Posterior cingulate gyrus (tissue), 11 donors: ENCODE measurements at regions not wholly inside any gene's neighbourhood (a gene's known extent, or its start where the extent isn't known, plus 50 kb on each side); places are given as distances from the start of the nearest gene placed in this dataset.

Source experiments
- DNase-seq, 10 donors: peaks; one replicate each; pipeline versions ENCODE4 v3.0.0 to v3.0.0-alpha.2; 2020 to 2021; ENCODE audit warnings: mixed read lengths in 3 of 10
- intact Hi-C: fragments of 100-400 bp; cut with DNase I; formaldehyde crosslinking; loops from one replicate; pipeline ENCODE4 v1.15.1; 2023

DNA sequence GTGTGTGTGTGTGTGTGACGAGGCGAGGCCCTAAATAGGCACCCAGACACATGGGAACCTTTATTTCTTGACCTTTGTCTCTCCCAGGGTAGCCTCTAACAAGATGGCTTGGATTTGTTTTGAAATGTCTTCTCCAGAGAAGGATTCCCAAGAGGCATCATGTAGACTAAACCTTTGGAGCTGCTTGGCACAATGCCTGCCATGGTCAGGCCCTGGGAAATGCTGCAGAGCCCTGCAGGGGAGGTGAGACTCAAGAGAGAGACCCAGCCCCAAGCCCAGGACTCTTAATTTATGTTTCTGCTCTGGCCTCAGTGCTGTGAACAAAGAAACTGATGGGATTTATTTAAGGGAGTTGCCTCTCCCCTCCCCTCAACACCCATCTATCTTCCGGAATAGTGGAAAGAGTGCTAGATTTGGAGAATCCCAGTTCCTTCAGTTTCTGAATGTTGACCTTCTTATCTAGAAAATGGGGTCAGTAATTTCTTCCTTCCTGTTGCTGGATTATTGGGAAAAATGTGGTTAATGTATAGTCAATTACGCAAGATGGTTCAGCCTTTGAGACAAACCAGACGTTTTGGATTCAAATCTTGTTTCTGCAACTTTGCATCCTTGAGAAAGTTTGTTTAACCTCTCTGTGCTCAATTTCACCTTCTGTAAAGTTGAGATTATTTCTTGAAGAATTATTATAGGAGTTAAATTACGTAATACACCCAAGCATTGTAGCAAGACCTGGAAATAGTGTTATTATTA, 434.8 kb downstream of the MAFB start:
- intact Hi-C loops, result no loop called here
- DNase-seq, result peak in 1 of 10 donors; percentile 42

DNA sequence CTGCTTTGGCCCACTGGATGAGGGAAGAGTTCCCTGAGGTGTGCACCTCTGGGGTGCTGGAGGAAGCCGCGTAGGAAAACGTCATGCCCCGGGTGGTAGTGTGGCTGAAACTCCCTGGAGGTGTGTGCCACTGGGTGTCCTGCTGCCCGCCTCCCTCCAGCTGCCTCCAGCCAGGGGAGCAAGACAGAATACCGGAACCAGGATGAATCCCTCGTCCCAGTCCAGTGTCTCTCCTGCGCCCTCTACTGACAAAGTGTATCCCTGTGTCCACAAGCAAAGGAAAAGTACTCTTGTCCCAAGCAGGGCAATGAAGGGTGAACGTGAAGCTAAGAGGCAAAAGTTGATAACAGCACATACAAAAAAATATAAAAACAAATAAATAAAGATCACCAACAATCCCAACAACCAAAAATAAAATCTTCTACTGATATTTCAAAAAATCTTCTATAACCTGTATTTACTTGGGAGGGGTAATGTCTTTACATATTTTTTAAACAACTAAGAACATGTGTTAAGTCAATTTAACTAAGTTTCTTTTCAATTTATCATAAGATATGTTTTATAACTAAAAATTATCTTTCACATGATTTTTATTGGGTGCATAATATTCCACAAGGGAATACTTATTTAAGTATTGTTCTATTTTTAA, 437.6 kb downstream of the MAFB start:
- peak in 3 of 10 donors; percentile 12 to 68 (median 39) for DNase-seq
- intact Hi-C loops, result no loop called here

DNA sequence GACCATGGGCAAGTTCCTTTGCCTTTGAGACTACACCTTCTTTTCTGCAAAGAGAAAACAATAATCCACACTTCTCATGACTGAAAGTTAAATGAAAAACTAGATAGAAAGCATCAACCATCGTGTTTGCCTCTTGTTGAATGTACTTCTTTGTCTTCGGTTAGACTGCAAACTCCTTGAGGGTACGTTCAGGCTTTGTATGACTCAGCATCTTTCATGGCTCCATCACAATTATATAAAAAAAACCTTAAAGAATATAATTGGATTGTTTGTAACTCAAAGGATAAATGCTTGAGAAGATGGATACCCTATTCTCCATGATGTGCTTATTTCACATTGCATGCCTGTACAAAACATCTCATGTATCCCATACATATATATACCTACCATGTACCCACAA, 439.2 kb downstream of the MAFB start:
- intact Hi-C loops, result no loop called here
- no peak for DNase-seq

DNA sequence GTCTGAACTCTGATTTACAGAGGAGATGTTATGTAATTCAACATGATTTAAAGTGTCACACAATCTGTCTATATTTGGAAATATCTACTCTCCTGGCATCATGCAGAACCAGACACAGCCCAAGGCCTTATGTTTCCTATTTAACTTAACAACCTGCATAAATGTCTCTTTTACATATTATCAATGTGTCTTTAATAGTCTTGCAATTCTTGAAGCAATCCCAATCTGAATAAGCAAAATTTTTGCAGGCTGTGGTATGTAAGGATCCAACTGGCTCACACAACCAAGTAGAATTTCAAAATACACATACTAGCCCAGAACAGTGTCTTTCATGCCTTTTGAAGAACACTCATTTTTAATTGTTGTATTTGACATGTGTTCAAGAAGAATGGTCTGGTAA, 443.2 kb downstream of the MAFB start:
- intact Hi-C loops, result no loop called here
- no peak for DNase-seq

DNA sequence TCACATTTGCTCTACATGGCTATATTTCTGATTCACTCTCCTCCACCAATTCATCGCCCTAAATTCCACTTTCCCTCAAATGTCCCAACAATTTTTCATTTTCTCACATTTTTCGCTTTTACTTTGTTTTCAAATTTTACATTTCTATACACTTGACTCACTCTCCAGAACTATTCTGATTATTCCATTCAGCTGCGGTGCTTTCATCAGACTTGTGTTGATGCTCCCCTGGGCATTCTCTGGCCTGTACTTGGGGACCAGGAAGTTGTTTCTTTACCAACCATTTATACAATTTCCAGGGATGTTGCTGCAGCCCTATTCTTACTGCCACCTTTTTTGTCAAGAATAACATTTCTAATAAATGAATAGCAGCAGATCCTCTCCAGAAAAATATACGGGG, 444.8 kb downstream of the MAFB start:
- no peak for DNase-seq
- intact Hi-C loops, result no loop called here

DNA sequence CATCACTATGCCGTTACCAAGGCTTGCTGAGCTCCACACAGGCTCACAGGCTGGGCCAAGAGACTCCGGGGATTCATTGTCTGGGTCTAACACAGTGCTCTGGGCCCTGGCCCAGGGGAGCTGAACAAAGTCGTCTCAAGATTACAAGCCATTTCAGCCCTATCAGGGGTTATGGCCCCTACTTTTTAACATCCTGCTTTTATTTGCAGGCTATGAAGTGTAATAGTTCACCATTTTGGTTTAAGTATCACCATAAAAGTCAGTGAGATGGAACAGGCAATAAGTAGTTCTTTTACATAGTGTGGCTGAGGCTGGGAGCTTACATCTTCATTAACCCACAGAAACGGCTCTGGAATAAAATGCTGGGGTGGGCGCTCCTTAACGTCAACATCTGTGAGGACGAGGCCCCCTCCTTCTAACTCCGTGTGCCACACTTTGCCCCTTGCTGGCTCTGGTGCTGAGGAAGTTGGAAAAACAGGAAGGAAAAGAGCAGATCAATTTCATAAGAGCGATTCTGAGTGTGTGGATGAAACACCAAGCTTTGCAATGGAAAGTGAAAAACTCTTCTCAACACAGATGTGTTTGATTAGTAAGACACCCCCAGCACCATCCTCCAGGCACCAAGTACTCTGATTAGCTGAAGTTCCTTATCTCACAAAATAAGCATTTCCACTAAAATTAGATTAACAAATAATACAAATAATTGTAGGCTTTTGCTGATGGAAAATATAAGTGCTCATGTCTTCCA, 447.3 kb downstream of the MAFB start:
- intact Hi-C loops, result no loop called here
- DNase-seq, result no peak

DNA sequence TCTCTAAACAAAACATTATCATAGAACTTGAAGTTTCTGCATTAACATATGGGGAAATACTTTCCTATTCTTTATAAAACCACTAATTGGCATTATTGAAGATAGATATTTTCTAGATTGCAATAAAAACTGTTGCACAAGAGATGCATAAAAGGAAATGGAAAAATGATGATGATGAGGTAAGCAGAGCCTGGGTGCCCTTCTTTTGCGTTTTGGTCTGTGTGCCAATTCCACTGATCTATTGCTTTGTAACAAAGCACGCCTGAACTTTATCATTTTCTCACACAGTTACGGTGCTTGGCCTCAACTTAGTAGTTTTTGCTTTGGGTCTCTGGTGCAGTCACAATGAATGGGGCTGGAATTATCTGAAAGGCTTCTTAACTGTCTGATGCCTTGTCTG, 450.5 kb downstream of the MAFB start:
- no peak for DNase-seq
- intact Hi-C loops, result no loop called here

DNA sequence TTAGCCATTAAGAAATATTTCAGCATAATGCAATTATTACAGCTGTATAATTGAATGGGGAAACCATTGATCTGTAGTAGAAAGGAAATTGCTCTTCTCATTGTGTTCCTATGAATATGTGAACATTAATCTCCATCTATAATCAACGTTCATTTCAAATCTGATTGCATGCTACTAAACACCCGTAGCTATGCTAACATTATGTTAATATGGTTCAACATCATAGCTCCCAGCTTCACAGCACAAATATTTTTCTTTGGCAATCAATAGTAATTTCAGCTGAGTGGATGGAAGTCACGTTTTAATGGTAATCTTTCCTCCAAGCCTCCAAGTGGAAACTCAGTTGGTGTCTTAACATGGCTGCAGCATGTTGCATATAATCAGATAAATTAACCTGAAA, 454.4 kb downstream of the MAFB start:
- intact Hi-C loops, result no loop called here
- no peak for DNase-seq

DNA sequence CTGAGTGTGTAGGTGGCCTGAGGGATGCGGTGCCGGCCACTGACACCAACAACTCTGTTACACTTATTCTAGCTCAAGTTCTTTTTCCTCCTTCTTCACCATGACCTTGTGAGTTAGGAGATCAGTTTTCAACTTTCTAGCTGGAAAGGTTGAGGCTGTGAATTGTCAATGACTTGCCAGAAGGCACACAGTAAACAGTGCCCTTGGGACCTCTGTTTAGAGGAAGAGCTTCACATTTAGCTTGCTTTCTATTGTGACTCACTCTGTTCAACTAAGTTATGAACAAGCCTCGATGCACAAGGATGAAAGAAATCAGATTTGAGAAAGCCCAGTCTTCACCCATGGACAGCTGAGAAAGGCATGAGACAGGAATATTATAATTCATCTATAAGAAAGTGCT, 455.6 kb downstream of the MAFB start:
- no peak for DNase-seq
- intact Hi-C loops, result no loop called here

DNA sequence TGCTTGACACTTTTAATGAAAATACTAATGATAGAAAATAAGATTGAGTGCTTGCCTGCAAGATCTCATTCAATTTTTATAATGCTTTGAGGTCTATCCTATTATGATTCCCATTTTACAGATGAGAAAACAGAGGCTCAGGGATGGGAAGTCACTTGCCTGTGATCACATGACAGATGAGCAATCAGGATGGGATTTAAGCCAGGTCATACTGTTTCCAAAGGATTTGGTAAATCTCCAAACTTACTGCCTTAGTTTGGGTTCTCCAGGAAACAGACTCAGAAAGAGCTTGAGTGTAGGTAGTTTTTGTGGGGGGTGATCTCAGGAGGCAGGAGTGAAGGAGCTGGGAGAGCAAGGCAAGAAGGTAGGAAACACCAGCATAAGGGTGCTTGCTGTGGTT, 456.3 kb downstream of the MAFB start:
- no peak for DNase-seq
- intact Hi-C loops, result no loop called here

DNA sequence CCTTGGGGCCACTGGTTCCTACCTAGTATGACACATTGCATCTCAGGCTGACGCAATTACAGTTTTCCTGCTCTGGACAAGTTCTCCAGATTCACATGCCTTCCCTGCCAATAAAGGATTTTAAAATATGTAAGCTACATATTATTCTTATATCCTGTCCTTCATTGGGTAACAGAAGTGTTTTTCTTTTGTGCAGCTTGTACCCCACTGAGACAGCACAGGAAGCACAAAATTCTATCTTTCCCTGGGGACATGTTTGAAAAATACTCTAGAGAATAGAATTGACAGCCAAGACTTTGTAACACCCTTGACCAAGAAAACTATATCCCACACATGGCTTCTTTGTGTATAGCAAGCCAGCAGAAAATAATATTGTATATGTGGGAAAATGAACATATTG, 456.8 kb downstream of the MAFB start:
- intact Hi-C loops, result no loop called here
- no peak for DNase-seq

DNA sequence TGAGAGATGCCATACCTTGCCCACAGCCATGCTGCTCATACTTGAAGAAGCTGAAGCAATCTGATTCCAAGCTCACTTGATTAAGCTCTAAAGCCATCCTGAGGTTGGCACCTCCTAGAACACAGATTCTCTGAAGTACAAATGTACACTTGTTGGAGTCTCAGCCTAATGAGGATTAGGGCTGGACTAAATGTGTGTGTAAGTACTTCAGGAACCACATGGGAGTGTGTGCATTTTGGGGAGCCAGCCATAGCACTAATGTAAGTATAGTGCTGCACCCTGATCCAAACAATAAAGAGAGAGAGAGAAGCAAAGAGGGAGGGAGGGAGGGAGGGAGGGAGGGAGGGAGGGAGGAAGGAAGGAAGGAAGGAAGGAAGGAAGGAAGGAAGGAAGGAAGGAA, 458.6 kb downstream of the MAFB start:
- intact Hi-C loops, result no loop called here
- no peak for DNase-seq

DNA sequence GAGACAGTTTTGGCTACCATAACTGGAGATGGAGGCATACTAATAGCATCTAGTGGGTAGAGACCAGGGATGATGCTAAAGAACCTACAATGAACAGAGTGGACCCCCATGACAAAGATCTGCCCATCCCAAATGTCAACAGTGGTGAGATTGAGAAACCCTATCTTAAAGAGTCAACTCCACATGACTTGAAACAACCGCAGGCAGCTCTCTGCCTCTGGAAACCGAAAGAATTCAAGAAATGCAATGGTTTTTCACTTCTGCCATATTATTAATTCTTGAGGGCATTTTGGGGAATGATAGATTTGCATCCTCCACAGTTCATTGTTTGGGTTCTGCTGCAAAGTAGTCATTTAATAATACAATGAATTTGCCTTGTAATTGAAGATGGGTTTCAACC, 463.4 kb downstream of the MAFB start:
- intact Hi-C loops, result no loop called here
- DNase-seq, result no peak

DNA sequence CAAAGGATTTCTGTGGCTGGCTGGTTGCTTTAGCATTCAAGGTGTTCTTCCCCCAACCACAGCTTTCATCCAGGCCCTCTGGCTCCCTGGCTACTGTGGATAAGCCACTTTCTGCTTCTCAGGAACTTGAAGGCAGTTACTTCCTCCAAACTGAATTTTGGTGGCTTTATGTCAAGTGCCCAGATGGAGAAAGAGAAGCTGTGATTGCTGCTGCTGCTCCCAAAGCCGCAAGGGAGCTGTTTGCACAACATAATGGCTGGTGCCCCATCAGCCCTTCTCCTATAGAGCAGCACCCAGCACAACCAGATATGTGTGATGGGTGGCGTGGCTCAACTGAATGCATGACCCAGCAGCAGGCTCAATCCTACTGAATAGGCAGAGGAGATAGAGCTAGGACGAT, 465.2 kb downstream of the MAFB start:
- intact Hi-C loops, result no loop called here
- peak in 1 of 10 donors; percentile 55 for DNase-seq

DNA sequence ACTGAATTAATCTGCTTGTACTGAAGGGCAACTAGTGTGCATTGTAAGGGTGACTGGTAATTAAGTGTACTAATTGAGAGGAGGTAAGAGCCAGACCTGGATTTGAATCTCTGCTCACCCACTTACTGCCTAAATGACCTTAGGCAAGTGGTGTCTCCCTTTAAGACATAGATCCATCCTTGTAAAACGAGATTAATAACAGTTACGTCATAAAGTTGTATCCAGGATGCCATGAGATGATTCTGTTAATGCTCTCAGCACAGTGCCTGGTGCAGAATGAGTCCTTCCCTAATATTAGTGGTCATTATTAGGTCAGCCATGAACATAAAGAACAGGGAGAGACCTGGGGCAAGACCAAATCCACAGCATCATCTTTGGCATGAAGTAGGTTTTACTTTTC, 470.1 kb downstream of the MAFB start:
- intact Hi-C loops, result no loop called here
- no peak for DNase-seq

DNA sequence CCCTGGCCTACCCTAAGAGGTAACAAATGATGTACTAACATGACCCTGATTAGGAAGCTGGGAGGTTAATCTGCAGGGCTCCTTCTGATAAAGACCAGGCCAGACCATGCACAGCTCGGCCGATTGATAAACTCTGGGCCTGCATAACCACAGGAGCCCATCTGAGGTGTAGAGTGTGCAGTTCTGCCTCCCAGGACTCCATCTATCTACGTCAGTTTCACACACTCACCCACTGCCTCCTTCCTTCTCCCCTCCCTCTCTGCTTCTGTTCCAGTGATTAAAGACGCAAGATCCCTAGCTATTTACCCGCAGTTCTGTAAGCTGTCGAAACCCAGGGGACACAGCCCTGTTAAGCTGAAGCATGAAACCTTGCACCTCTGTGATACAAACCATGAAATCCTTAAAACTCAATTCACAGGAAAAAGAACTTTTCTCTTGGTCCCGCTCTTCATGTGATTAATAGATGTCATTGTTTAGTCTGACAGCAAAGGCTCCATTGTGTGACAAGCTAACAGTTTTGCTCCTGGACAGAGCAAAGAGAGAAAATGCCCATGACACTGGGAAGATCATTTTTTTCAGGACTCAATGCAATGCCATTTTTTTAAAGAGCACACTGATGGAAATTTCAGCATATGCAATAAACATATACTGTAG, 470.6 kb downstream of the MAFB start:
- intact Hi-C loops, result no loop called here
- no peak for DNase-seq

DNA sequence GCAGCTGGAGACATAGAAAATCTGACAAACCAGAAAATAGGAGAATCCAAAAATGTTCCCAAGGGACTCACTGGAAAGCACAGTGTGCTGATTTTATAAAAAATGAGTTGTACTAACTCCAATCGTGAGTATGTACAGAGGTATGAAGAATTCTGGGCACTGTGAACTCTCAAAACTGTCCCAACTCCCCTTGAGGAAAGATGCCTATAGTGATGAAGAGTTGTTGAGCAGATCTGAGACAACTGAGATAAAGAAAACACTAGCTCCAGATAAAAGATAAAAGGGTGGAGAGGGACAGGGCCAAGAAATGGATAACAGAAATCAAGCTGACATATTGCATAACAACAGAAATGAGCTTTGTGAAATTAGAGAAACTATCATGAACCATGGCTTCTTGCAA, 481.4 kb downstream of the MAFB start:
- intact Hi-C loops, result no loop called here
- no peak for DNase-seq

DNA sequence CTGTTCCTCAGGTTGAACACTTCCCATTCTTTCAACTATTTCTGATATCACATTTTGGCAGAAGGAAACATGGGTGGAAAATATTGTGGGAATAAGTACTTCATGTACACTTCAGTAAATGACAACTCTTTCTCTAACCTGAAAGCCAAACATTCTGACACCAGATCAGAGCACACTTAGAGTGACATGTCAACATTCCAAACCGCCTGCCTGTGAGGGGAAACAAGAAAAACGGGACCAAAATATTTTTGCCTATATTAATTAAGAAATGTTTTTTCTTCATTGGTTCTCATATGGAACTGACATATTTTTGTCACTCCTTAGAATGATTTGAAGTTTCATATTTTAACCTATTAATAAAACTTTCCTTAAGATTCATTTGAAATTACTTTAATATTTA, 483.1 kb downstream of the MAFB start:
- intact Hi-C loops, result no loop called here
- no peak for DNase-seq

DNA sequence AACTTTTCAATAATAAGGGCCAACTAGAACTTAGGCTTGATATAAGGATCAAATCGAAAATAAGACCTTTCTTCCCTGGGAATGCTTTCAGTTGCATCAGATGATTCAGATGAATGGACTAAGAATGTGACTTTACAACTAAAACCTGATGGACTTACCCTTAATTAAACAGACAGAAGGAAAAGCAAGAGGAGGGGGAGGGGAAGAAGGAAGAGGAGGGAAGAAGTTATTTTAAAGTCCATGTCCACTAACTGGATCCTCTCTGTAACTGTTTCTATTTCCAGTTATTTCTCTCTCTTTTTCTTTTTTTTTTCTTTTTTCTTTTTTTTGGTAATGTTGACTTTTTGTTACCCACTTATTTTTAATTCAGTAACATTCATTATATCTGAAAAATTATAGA, 486.0 kb downstream of the MAFB start:
- DNase-seq, result no peak
- intact Hi-C loops, result no loop called here

DNA sequence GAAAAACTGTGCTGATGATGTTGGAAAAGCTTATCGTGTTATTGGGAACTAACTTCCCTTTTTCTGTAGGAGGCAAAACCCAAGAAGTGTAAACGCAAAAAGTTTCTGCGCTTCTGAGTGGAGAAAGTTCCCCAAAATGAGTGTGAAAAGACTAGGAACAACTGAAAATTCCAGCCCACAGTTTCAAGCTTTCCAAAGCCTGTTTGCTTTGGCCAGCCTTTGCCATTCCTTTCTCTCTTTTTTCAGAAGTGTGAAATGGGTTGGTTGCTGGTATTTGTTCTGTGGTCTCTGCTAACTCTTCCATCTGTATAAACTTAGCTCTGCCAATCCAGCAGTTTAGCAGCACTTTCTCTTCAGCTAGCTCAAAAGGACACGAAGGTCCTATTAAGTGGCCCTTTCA, 491.3 kb downstream of the MAFB start:
- intact Hi-C loops, result no loop called here
- DNase-seq, result no peak

DNA sequence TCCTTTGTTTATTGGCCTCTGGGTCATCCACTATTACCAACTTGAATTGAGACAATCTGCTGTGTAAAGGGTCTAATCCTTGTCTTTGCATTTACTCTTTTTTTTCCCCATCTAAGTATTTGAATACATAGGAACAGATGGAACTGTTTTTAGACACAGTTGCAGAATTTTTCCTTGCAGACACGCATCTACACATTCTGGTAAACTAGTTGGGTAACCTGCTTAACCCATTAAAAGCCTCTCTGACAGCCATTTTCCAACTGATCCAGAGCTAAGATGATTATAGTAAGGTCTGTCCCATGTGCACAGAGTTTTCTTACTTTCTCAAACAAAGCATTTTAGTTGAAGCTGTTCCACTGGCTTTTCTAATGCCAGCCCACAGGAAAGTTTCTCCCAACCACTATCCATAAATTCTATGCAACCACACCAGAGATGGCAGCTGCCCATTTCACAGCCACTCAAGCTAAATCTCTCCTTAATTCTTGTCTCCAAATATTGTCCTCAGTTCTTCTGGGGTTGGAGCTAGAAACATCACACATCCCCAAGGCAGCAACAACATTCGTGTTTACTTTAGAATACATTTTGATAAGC, 492.1 kb downstream of the MAFB start:
- DNase-seq, result no peak
- intact Hi-C loops, result no loop called here
